ENCODE measurements at regions not wholly inside any gene's neighbourhood (a gene's known extent, or its start where the extent isn't known, plus 50 kb on each side); places are given as distances from the start of the nearest gene placed in this dataset.

DNA sequence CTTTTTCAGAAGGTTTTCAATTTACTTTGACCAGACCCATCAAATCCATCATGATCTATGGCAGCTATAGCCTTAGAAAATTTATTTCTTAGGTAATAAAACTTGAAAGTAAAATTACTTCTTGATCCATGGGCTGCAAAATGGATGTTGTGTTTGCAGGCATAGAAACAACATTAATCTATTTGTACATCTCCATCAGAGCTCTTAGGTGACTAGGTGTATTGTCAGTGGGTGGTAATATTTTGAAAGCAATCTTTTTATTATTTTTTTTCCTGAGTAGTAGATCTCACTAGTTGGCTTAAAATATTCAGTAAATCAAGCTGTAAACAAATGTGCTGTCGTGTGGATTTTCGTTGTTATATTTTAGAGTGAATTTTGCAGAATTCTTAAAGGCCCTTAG lies 710.0 kb downstream of the SLITRK6 start:
- Histone ChIP-seq H3K27ac (no peak overlapping the region), H3K36me3 (no peaks in the 10 kb centered on the region), H3K9me3 (replicated peaks) (no peaks in the 10 kb centered on the region), H3K4me1 (replicated peaks) (no peaks in the 10 kb centered on the region), H3K4me3 (no peak overlapping the region), H3K27me3 (replicated peaks) (no peaks in the 10 kb centered on the region)
- no peak for DNase-seq (ENCODE audit: low read depth in 1 of 2, low spot score in 2 of 2)

DNA sequence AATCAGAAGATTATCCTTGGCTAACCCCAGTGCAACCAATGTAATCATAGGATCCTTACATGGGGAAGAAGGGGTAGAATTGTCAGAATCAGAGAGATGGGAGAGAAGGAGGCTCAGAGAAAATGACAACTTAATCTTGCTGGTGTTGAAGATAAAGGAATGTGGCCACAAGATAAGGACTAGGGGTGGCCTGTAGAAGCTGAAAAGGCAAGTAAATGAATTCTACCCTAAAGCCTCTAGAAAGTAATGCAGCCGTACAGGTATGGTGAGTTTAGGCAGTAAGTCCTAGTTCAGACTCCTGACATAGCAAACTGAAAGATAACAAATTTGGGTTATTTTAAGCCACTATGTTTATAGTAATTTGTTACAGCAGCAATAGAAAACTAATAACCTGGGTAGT lies 718.5 kb downstream of the SLITRK6 start:
- DNase-seq (ENCODE audit: low read depth in 1 of 2, low spot score in 2 of 2), result no peak
- no peaks in the 10 kb centered on the region for H3K4me1 ChIP-seq (replicated peaks)
- no peaks in the 10 kb centered on the region for H3K9me3 ChIP-seq (replicated peaks)
- no peak overlapping the region for H3K4me3 ChIP-seq
- H3K27me3 ChIP-seq (replicated peaks), result no peaks in the 10 kb centered on the region
- H3K36me3 ChIP-seq, result no peaks in the 10 kb centered on the region
- H3K27ac ChIP-seq, result no peak overlapping the region

DNA sequence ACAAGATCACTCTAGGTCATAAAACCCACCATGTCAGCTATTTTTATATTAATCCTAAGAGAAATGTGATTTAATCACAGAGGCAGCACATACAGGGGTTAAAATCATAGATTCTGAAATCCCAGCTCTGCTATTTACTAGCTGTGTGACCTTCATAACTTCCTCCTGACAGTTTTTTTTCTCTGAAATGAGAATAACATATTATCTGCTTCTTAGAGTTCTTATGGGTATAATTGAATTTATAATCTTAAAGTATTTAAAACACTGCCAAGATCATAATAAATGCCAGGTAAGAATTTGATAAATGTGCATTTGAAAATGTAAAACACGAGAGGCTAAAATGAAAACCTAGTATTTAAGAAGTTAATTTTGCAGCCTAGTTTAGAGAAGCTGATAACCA lies 722.9 kb downstream of the SLITRK6 start:
- Histone ChIP-seq H3K9me3 (replicated peaks) (no peaks in the 10 kb centered on the region), H3K4me1 (replicated peaks) (no peaks in the 10 kb centered on the region), H3K4me3 (no peak overlapping the region), H3K27me3 (replicated peaks) (no peaks in the 10 kb centered on the region), H3K27ac (no peak overlapping the region), H3K36me3 (no peaks in the 10 kb centered on the region)
- DNase-seq (ENCODE audit: low read depth in 1 of 2, low spot score in 2 of 2), result no peak

DNA sequence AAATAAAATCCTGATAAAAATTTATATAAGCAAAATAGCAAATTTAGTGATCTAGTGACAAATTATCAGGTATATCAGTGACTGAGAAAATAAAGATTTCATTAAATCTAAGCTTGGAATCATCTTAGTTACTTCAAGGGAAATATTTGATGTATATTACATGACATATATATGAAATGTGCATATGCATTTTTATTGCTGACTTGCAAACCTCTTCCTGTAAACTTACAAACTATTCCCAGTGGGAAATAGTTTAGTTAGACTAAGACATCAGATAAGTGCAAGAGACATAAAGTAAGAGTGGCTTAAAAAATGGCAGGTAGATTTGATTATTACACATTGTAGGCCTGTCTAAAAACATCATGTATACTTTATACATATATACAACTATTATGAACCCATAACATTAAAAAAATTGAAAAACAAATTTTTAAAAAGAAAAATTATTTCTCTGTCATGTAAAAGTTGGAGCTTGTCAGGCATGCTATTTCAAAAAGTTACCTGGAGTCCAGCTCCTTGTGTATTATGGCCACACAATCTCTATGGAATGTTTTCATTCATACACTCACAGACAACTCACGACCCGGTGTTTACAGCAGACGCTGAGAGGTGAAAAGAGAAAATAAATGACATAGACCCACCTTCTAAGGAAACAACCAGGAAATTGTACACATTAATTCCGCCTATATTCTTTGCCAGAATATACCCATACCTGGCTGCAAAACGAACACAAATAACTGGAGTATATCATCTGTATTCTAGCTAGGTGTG lies 724.5 kb downstream of the SLITRK6 start:
- DNase-seq (ENCODE audit: low read depth in 1 of 2, low spot score in 2 of 2), result no peak
- no peak overlapping the region for H3K4me3 ChIP-seq
- no peaks in the 10 kb centered on the region for H3K27me3 ChIP-seq (replicated peaks)
- H3K36me3 ChIP-seq, result no peaks in the 10 kb centered on the region
- no peak overlapping the region for H3K27ac ChIP-seq
- H3K9me3 ChIP-seq (replicated peaks), result no peaks in the 10 kb centered on the region
- H3K4me1 ChIP-seq (replicated peaks), result no peaks in the 10 kb centered on the region

DNA sequence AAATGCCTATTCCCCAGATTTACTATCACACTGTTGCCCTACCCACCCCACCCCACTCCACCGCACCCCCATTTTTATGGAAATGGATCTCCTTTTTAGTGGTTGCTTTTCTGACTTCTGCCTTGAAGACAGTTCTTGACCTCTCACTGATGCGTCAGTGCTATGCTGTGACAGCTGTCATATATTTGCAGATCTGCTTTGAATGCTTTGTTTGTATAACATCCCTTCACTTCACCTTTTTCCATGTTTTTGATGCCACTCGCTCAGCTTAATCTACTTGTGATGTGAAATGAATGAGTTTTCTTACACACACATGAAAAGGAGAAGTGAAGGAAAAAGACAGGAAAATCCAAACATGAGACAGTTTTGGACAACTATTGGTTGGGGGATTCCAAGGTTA lies 731.0 kb downstream of the SLITRK6 start:
- H3K4me3 ChIP-seq, result no peak overlapping the region
- no peaks in the 10 kb centered on the region for H3K36me3 ChIP-seq
- H3K27me3 ChIP-seq (replicated peaks), result peaks cover 3% of the 10 kb centered on the region; the same call in 1 of the 2 replicates
- DNase-seq (ENCODE audit: low read depth in 1 of 2, low spot score in 2 of 2), result no peak
- H3K27ac ChIP-seq, result no peak overlapping the region
- no peaks in the 10 kb centered on the region for H3K9me3 ChIP-seq (replicated peaks)
- H3K4me1 ChIP-seq (replicated peaks), result no peaks in the 10 kb centered on the region

DNA sequence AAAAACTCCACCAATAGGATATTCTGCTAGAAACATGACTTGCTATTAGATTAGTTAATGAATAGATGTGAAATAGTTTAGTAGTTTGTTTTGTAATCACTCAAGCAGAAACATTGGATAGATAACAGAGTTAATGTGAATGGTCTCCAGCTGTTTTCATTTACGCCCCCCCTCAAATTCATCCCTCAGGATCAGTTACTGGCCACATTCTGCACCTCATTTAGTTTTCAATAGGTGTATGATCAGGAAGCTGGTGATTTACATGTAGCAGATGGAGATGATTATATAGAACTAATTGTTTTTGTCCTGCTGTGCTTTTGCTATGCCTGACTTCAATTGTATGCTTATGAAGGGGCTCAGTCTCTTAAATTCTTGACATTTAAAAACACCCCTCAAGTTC lies 759.0 kb downstream of the SLITRK6 start:
- Histone ChIP-seq H3K36me3 (no peaks in the 10 kb centered on the region), H3K27me3 (replicated peaks) (peaks cover 6% of the 10 kb centered on the region; the same call in 1 of the 2 replicates), H3K4me3 (no peak overlapping the region), H3K27ac (no peak overlapping the region), H3K4me1 (replicated peaks) (no peaks in the 10 kb centered on the region), H3K9me3 (replicated peaks) (peaks cover 4% of the 10 kb centered on the region; the same call in 1 of the 2 replicates)
- DNase-seq (ENCODE audit: low read depth in 1 of 2, low spot score in 2 of 2), result no peak

DNA sequence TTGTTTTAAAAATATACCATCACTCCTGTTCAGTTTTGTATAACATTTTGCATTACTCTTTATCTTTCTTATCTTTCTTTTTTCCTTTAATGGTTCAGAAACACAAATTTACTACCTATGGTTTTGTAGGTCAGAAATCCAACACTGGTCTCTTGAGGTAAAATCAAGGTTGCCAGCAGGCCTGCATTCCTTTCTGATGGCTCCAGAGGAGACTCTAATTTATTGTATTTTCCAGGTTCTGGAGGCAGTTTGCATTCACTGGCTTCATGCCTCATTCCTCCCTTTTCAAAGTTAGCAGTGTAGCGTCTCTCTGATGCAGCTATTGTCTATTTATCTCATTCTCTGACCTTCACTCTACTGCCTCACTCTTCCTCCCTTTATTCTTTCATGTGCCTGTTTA lies 767.4 kb downstream of the SLITRK6 start:
- Histone ChIP-seq H3K27me3 (replicated peaks) (no peaks in the 10 kb centered on the region), H3K9me3 (replicated peaks) (peaks cover 5% of the 10 kb centered on the region), H3K4me3 (no peak overlapping the region), H3K36me3 (no peaks in the 10 kb centered on the region), H3K4me1 (replicated peaks) (no peaks in the 10 kb centered on the region), H3K27ac (no peak overlapping the region)
- no peak for DNase-seq (ENCODE audit: low read depth in 1 of 2, low spot score in 2 of 2)

DNA sequence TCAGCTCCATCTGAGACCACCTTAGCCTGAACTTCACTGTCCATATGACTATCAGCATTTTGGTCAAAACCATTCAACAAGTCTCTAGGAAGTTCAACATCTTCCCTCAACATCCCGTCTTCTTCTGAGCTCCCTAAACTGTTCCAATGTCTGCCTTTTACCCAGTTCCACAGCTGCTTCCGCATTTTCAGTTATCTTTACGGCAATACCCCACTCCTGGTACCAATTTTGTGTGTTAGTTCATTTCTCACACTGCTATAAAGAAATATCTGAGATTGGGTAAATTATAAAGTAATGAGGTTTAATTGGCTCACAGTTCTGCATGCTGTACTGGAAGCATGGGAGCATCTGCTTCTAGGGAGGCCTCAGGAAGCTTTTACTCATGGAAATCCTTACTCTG lies 771.2 kb downstream of the SLITRK6 start:
- no peaks in the 10 kb centered on the region for H3K4me1 ChIP-seq (replicated peaks)
- DNase-seq (ENCODE audit: low read depth in 1 of 2, low spot score in 2 of 2), result no peak
- H3K36me3 ChIP-seq, result no peaks in the 10 kb centered on the region
- H3K4me3 ChIP-seq, result no peak overlapping the region
- no peak overlapping the region for H3K27ac ChIP-seq
- H3K9me3 ChIP-seq (replicated peaks), result peaks cover 10% of the 10 kb centered on the region
- H3K27me3 ChIP-seq (replicated peaks), result no peaks in the 10 kb centered on the region

DNA sequence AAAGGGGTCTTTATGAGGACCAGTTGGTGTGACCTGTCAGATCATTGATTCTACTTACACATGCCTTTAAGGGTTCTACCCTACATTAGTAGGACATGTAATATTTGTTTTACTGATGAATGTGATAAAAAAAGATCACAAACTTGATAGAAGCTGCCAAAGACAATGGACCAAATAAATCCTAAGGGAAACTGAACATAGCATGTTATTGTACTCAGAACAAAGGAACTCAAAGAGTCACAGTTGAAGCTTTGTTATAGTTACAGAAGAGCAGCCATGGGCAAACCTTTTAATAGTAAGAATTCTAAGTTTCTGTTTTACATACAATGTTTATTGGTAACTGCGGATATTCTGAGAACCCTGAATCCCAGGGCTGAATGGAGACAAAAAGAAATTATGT lies 780.1 kb downstream of the SLITRK6 start:
- no peaks in the 10 kb centered on the region for H3K4me1 ChIP-seq (replicated peaks)

DNA sequence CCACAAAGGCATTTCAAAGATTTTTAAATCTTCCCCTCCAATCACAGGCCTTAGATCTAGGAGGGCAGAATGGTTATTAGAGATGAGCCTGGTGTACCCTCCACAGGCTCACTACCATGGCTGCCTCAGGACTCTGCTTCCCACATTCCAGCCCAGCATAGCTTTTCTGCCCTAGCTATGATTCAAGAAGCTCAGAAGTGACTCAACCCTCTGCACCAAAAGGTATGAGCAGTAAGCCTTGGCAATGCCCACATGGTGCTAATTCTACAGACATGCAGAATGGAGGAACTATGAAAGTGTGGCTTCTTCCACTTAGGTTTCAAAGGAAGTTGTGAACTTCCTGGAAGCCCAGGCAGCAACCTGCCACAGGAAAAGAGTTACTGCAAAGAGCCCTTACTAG lies 786.2 kb downstream of the SLITRK6 start:
- Histone ChIP-seq H3K9me3 (replicated peaks) (no peaks in the 10 kb centered on the region), H3K27ac (no peak overlapping the region), H3K4me1 (replicated peaks) (no peaks in the 10 kb centered on the region), H3K36me3 (no peaks in the 10 kb centered on the region), H3K27me3 (replicated peaks) (no peaks in the 10 kb centered on the region), H3K4me3 (no peak overlapping the region)
- DNase-seq (ENCODE audit: low read depth in 1 of 2, low spot score in 2 of 2), result no peak

More for the DNA sequence above, 780.1 kb downstream of the SLITRK6 start:
- Histone ChIP-seq H3K36me3 (no peaks in the 10 kb centered on the region), H3K9me3 (replicated peaks) (no peaks in the 10 kb centered on the region), H3K4me3 (no peak overlapping the region), H3K27me3 (replicated peaks) (no peaks in the 10 kb centered on the region), H3K27ac (no peak overlapping the region)
- DNase-seq (ENCODE audit: low read depth in 1 of 2, low spot score in 2 of 2), result no peak

DNA sequence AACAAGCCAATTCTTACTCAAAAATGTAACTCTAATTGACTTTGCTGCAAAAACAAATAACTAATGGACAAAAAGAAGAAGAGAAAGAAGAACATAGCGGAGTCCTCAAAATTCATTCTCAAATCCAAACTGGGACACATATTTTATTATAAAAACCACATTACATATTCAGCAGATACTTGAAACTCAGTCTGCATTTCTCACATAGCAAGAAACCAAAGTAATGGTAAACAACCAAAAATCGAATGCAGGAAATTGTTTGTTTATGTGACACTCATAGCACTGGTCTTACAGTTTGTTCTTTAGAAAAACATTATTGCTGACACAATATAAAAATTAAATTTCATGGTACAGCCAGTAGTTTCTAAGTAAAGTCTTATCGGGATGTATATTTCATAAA lies 789.8 kb downstream of the SLITRK6 start:
- Histone ChIP-seq H3K36me3 (no peaks in the 10 kb centered on the region), H3K9me3 (replicated peaks) (no peaks in the 10 kb centered on the region), H3K27me3 (replicated peaks) (no peaks in the 10 kb centered on the region), H3K4me1 (replicated peaks) (no peaks in the 10 kb centered on the region), H3K27ac (no peak overlapping the region), H3K4me3 (no peak overlapping the region)
- peak in 1 of 2 experiments; percentile 51 for DNase-seq (ENCODE audit: low read depth in 1 of 2, low spot score in 2 of 2)

DNA sequence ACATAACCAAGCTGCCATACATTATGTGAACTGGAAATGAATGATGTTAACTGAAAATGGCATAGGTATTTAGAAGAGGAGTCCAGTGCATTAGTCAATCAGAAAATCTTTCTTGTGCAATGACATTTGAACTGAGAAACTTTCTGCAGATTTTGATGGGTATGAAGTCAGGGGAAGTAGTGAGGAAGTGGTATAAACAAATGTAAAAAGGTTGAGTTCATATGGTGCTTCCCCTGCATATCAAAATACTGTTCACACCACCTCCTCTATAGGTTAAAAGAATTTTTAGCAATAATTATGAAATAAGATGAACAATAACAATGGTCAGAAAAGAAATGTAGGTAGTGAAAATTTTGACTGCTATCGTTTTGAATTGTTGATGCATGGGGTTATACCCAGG lies 800.0 kb downstream of the SLITRK6 start:
- Histone ChIP-seq H3K27me3 (replicated peaks) (no peaks in the 10 kb centered on the region), H3K9me3 (replicated peaks) (no peaks in the 10 kb centered on the region), H3K36me3 (no peaks in the 10 kb centered on the region), H3K4me1 (replicated peaks) (no peaks in the 10 kb centered on the region), H3K27ac (no peak overlapping the region), H3K4me3 (no peak overlapping the region)
- no peak for DNase-seq (ENCODE audit: low read depth in 1 of 2, low spot score in 2 of 2)

DNA sequence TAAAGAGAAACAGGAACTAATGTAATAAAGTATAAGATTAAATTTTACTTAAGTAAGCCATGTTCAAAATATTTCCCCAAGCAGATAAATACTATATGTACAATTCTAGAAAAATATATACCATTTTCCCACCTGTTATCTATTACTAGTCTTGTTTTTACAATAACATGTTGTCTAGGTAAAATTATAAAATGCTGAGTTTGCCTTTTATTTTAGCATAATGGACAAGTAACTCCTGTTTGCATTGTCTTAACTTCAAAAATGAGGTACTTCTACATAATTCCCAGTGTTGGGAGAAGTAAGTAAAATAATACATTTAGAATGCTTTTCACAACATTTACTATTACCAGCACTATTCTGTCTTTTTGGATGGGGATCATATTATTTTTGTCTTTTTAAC lies 800.5 kb downstream of the SLITRK6 start:
- H3K4me1 ChIP-seq (replicated peaks), result no peaks in the 10 kb centered on the region
- no peaks in the 10 kb centered on the region for H3K27me3 ChIP-seq (replicated peaks)
- no peak for DNase-seq (ENCODE audit: low read depth in 1 of 2, low spot score in 2 of 2)
- H3K9me3 ChIP-seq (replicated peaks), result no peaks in the 10 kb centered on the region
- H3K27ac ChIP-seq, result no peak overlapping the region
- no peak overlapping the region for H3K4me3 ChIP-seq
- no peaks in the 10 kb centered on the region for H3K36me3 ChIP-seq

DNA sequence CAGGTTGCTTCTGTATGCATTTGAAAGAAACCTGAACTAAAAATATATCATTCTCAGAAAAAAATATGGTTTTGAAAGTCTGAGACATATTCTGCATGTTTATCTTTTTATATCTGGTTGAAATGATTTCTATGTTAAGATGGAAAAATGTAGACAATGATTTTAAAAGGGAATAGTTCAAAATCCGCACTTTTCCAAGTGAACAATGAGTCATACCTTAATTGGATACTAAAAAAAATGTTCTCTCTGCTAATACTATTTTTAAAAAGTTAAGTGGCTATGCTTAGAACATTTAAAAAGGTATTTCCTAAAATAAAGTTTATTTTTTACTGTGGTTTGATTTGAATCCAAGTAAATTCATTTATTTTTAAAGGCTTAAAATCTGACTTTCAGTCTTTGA lies 801.4 kb downstream of the SLITRK6 start:
- H3K4me1 ChIP-seq (replicated peaks), result no peaks in the 10 kb centered on the region
- no peak overlapping the region for H3K4me3 ChIP-seq
- H3K27me3 ChIP-seq (replicated peaks), result no peaks in the 10 kb centered on the region
- H3K36me3 ChIP-seq, result no peaks in the 10 kb centered on the region
- H3K27ac ChIP-seq, result no peak overlapping the region
- no peak for DNase-seq (ENCODE audit: low read depth in 1 of 2, low spot score in 2 of 2)
- no peaks in the 10 kb centered on the region for H3K9me3 ChIP-seq (replicated peaks)

DNA sequence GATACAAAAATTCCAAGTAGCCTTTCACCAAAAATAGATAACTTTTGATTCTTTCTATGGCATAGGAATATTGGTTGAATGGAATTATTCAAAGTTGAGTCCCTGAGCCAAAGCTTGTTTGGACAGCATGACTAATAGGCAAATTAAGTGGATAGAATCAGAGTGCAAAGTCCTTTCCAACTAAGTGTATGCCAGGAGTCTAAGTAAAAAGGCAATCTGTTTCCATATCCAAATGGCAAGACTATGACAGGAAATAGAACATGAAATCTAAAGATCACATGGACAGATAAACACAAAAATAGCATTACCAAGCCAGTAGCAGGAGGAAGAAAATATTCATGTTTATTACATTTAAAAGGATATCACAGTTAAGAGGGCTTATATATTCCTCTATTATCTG lies 804.6 kb downstream of the SLITRK6 start:
- no peaks in the 10 kb centered on the region for H3K27me3 ChIP-seq (replicated peaks)
- DNase-seq (ENCODE audit: low read depth in 1 of 2, low spot score in 2 of 2), result no peak
- H3K9me3 ChIP-seq (replicated peaks), result no peaks in the 10 kb centered on the region
- H3K4me1 ChIP-seq (replicated peaks), result no peaks in the 10 kb centered on the region
- H3K36me3 ChIP-seq, result no peaks in the 10 kb centered on the region
- H3K4me3 ChIP-seq, result no peak overlapping the region
- no peak overlapping the region for H3K27ac ChIP-seq
